ENCODE measurements at regions not wholly inside any gene's neighbourhood (a gene's known extent, or its start where the extent isn't known, plus 50 kb on each side); places are given as distances from the start of the nearest gene placed in this dataset.
A peak's percentile ranks its signal among the peaks of the same experiment; 100 is the strongest.

DNA sequence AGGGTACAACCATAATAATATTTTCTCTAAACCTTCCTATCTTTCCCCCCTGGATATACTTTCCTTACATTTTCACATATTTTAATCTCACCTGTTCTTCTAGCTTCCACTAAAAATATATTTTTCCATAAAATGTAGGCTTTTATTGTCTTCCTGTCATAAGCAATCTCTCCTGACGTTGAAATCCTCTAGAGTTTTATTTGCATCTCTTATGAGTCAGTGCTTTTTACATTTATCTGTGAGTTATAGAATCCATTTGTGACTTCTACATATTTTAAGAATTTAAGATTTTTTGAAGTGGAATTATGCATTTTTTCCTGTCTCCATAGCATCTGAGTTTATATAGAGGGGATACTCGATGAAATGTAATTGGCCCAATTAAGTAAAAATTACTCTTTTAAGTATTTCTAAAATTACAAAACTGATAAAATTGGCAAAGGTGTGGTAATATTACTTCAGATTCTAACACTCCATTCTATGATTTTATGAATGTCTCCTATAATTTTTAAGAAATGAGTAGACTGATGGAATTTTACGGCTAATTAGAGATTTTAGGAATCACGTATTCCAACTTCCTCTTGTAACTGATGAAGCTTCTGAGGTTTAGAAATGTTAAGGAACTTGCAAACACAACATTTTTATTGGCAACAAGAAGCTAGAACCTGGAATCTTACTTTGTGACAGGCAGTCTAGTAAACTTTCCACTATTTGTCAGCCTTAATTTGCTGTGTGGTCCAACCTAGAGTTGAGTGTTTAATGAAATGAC, 422.9 kb upstream of the SEMA3A start:
- Histone ChIP-seq H3K4me2 (ENCODE audit: unreplicated experiment) (no peak overlapping the region), H4K20me1 (ENCODE audit: insufficient read depth) (no peaks in the 10 kb centered on the region), H2AFZ (no peak overlapping the region), H3K27me3 (replicated peaks; ENCODE audit: insufficient read depth) (no peaks in the 10 kb centered on the region), H3K9ac (no peak overlapping the region), H3K4me3 (no peak overlapping the region), H3K9me2 (ENCODE audit: insufficient read depth) (no peaks in the 10 kb centered on the region), H3K36me3 (ENCODE audit: low read depth) (no peaks in the 10 kb centered on the region), H3K4me1 (ENCODE audit: insufficient read depth) (no peaks in the 10 kb centered on the region), H3K79me2 (ENCODE audit: insufficient read depth) (no peaks in the 10 kb centered on the region), H3K27ac (no peak overlapping the region), H3K9me3 (ENCODE audit: low read depth) (no peaks in the 10 kb centered on the region), H3F3A (ENCODE audit: insufficient read depth) (no peaks in the 10 kb centered on the region)
- WGBS, 2 experiments (ENCODE audit: low coverage in 1 of 2, low lambda C conversion rate in 2 of 2, missing lambda C conversion rate in 2 of 2) = 96 to 99% methylated on average over 4 of the region's 4 CpGs
- in situ Hi-C loops (cut with MboI) = no loop called here
- no peak for DNase-seq
- TF ChIP-seq EZH2phosphoT487 (IDR thresholded peaks at IDR 0.05; ENCODE audit: insufficient read depth, low read depth) (no peak), EZH2 (IDR thresholded peaks at IDR 0.05; ENCODE audit: insufficient read depth, poor library complexity, severe bottlenecking) (no peak)

DNA sequence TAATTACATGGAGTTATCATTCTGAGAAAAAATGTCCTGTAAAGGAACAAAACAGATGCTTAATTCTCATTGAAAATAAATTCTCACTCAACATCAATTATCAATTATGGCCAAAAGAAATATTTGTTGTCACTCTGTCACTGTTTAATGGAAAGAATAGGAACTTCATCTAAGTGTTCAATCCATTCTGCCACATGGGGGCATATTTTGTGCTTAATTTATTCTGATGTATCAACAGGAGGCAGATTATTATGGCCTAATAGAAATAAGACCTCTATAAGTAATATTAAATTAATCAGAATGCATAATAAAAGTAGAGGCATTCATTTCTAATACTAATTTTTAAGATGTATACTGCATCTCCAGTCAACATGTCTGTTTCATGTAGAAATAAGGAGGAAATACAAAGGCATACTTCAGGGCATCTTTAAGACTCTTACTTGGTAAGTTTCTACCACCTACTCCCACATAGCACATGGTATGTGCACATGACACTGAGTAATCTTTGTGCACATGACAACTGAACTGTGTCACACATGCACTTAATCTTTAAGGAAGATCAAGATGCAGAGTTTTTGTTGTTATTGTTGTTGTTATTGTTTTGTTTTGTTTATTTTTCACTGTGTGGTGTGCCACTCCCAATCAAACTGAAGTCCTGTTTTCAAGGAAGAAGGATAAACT, 420.4 kb upstream of the SEMA3A start:
- peak; percentile 10 for DNase-seq
- H3K27me3 ChIP-seq (replicated peaks; ENCODE audit: insufficient read depth) = no peaks in the 10 kb centered on the region

DNA sequence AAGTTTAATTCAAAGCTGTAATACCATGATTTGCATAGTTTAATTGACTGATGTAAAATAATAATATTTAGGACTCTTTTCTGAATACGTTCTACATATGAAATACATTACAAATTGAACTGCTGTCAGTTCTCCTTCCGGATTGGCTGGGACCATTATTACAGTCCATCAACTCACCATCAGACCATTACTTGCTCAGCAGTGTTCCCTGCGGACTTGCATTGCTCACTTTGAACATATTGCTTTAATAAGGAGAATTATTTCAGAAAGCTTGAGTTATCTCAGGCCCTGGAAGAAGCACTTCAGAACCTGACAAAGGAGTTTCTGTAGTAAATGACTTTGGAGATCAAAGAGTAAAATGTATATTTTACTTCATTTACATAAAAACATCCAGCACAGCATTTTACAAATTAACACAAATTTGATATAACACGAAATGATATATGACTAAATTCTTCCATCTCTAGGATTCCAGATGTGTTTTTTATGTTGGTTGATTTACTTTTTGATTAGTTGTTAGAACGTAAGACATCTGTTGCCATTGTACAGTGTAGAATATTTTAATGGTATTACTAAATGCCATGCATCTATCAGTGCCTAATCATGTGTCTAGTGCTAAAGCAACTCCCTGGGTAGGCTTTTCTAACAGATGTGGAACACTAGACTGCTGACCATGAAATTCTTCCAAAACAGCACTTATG, 418.5 kb upstream of the SEMA3A start:
- H3K4me3 ChIP-seq = no peak overlapping the region
- no peaks in the 10 kb centered on the region for H3K27me3 ChIP-seq (replicated peaks; ENCODE audit: insufficient read depth)
- H3K27ac ChIP-seq = no peak overlapping the region
- H4K20me1 ChIP-seq (ENCODE audit: insufficient read depth) = no peaks in the 10 kb centered on the region
- no peaks in the 10 kb centered on the region for H3K9me3 ChIP-seq (ENCODE audit: low read depth)
- no peaks in the 10 kb centered on the region for H3K4me1 ChIP-seq (ENCODE audit: insufficient read depth)
- H3K4me2 ChIP-seq (ENCODE audit: unreplicated experiment) = no peak overlapping the region
- H3K36me3 ChIP-seq (ENCODE audit: low read depth) = no peaks in the 10 kb centered on the region
- H3F3A ChIP-seq (ENCODE audit: insufficient read depth) = no peaks in the 10 kb centered on the region
- 0 out of 2 replicates have a peak overlapping the region, but pooled peaks have one; percentile 2 for H2AFZ ChIP-seq
- no peaks in the 10 kb centered on the region for H3K9me2 ChIP-seq (ENCODE audit: insufficient read depth)
- in situ Hi-C loops (cut with MboI) = no loop called here
- WGBS, 2 experiments (ENCODE audit: low coverage in 1 of 2, low lambda C conversion rate in 2 of 2, missing lambda C conversion rate in 2 of 2) = 26 to 33% methylated on average over 5 of the region's 5 CpGs
- DNase-seq = peak; percentile 7
- TF ChIP-seq EZH2phosphoT487 (IDR thresholded peaks at IDR 0.05; ENCODE audit: insufficient read depth, low read depth) (no peak), EZH2 (IDR thresholded peaks at IDR 0.05; ENCODE audit: insufficient read depth, poor library complexity, severe bottlenecking) (no peak)
- no peak overlapping the region for H3K9ac ChIP-seq
- H3K79me2 ChIP-seq (ENCODE audit: insufficient read depth) = no peaks in the 10 kb centered on the region

More for the DNA sequence above, 420.4 kb upstream of the SEMA3A start:
- Histone ChIP-seq H3K9me2 (ENCODE audit: insufficient read depth) (no peaks in the 10 kb centered on the region), H3K9me3 (ENCODE audit: low read depth) (no peaks in the 10 kb centered on the region), H3K4me3 (no peak overlapping the region), H3F3A (ENCODE audit: insufficient read depth) (no peaks in the 10 kb centered on the region), H3K79me2 (ENCODE audit: insufficient read depth) (no peaks in the 10 kb centered on the region), H3K36me3 (ENCODE audit: low read depth) (no peaks in the 10 kb centered on the region), H3K9ac (no peak overlapping the region), H3K4me2 (ENCODE audit: unreplicated experiment) (no peak overlapping the region), H3K4me1 (ENCODE audit: insufficient read depth) (no peaks in the 10 kb centered on the region), H3K27ac (no peak overlapping the region), H4K20me1 (ENCODE audit: insufficient read depth) (no peaks in the 10 kb centered on the region), H2AFZ (0 out of 2 replicates have a peak overlapping the region, but pooled peaks have one; percentile 11)
- TF ChIP-seq EZH2phosphoT487 (IDR thresholded peaks at IDR 0.05; ENCODE audit: insufficient read depth, low read depth) = no peak
- TF ChIP-seq EZH2 (IDR thresholded peaks at IDR 0.05; ENCODE audit: insufficient read depth, poor library complexity, severe bottlenecking) = no peak
- in situ Hi-C loops (cut with MboI) = no loop called here

DNA sequence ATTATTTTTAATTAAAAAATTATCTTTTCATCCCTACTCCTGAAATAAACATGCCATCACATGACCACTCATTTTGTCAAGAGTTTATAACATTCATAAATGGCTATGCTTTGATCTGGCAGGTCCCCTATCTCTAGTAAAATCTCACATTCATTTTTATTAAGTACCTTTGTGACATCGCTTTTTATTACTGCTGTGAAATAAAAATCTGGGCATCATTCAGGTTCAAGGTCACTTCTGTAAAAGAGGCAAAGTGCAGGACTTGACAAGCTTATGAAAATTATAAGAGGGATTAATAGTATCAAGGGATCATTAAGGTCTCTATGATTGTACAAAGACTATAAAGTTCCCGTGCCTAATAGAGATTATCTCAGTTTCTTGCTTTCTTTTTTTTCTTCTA, 416.8 kb upstream of the SEMA3A start:
- Histone ChIP-seq H3K9me3 (ENCODE audit: low read depth) (no peaks in the 10 kb centered on the region), H2AFZ (no peak overlapping the region), H3K9me2 (ENCODE audit: insufficient read depth) (no peaks in the 10 kb centered on the region), H3K4me3 (no peak overlapping the region), H3K27ac (no peak overlapping the region), H4K20me1 (ENCODE audit: insufficient read depth) (no peaks in the 10 kb centered on the region), H3F3A (ENCODE audit: insufficient read depth) (no peaks in the 10 kb centered on the region), H3K4me1 (ENCODE audit: insufficient read depth) (no peaks in the 10 kb centered on the region), H3K9ac (no peak overlapping the region), H3K36me3 (ENCODE audit: low read depth) (no peaks in the 10 kb centered on the region), H3K4me2 (ENCODE audit: unreplicated experiment) (no peak overlapping the region), H3K79me2 (ENCODE audit: insufficient read depth) (no peaks in the 10 kb centered on the region), H3K27me3 (replicated peaks; ENCODE audit: insufficient read depth) (no peaks in the 10 kb centered on the region)
- 90 to 92% methylated on average over 2 of the region's 2 CpGs for WGBS, 2 experiments (ENCODE audit: low coverage in 1 of 2, low lambda C conversion rate in 2 of 2, missing lambda C conversion rate in 2 of 2)
- TF ChIP-seq EZH2 (IDR thresholded peaks at IDR 0.05; ENCODE audit: insufficient read depth, poor library complexity, severe bottlenecking) (no peak), EZH2phosphoT487 (IDR thresholded peaks at IDR 0.05; ENCODE audit: insufficient read depth, low read depth) (no peak)
- no peak for DNase-seq
- in situ Hi-C loops (cut with MboI) = no loop called here

Data from GM23248 (cell line).